Smooth muscle cell (in vitro differentiated cells): ENCODE measurements at regions not wholly inside any gene's neighbourhood (a gene's known extent, or its start where the extent isn't known, plus 50 kb on each side); places are given as distances from the start of the nearest gene placed in this dataset.

Experiments
- DNase-seq: peaks from one replicate; lab custom pipeline; 2025; ENCODE audit not compliant: unreplicated experiment; lab: John Stamatoyannopoulos, UW
- H2AFZ ChIP-seq: fragments of 200-600 bp; sonication (generic); 2 replicates; pipeline ENCODE4 v1.6.0; 2016; ENCODE audit warnings: antibody characterized with exemption, low read depth, mild to moderate bottlenecking
- H3F3A ChIP-seq: fragments of 200-600 bp; sonication (generic); 2 replicates; pipeline ENCODE4 v1.6.0; 2017; ENCODE audit warnings: antibody characterized with exemption, low read depth
- H3K27ac ChIP-seq: fragments of 200-600 bp; sonication (generic); 2 replicates; pipeline ENCODE4 v1.5.1; 2016; ENCODE audit warnings: low read depth, mild to moderate bottlenecking
- H3K27me3 ChIP-seq: fragments of 200-600 bp; sonication (generic); 2 replicates; pipeline ENCODE4 v1.6.1; 2016; ENCODE audit warnings: low read depth, mild to moderate bottlenecking
- H3K36me3 ChIP-seq: fragments of 200-600 bp; sonication (generic); 2 replicates; pipeline ENCODE4 v1.5.1; 2016; ENCODE audit warnings: low read depth
- H3K4me1 ChIP-seq: fragments of 200-600 bp; sonication (generic); 2 replicates; pipeline ENCODE4 v1.5.1; 2016; ENCODE audit warnings: low read depth
- H3K4me2 ChIP-seq: fragments of 200-600 bp; sonication (generic); 2 replicates; pipeline ENCODE4 v1.6.0; 2016; ENCODE audit warnings: mild to moderate bottlenecking
- H3K4me3 ChIP-seq: fragments of 200-600 bp; sonication (generic); 2 replicates; pipeline ENCODE4 v1.5.1; 2016; ENCODE audit warnings: mild to moderate bottlenecking
- H3K79me2 ChIP-seq: fragments of 200-600 bp; sonication (generic); 2 replicates; pipeline ENCODE4 v1.6.0; 2016; ENCODE audit warnings: low read depth, mild to moderate bottlenecking
- H3K9ac ChIP-seq: fragments of 200-600 bp; sonication (generic); 2 replicates; pipeline ENCODE4 v1.6.0; 2016; ENCODE audit warnings: low read depth
- H3K9me3 ChIP-seq: fragments of 200-600 bp; sonication (generic); replicated peaks from 2 replicates; pipeline ENCODE4 v1.5.1; 2016; ENCODE audit warnings: low read depth
- H4K20me1 ChIP-seq: fragments of 200-600 bp; sonication (generic); 2 replicates; pipeline ENCODE4 v1.6.0; 2016; ENCODE audit warnings: low read depth
- CTCF ChIP-seq: fragments of 200-600 bp; sonication (generic); IDR thresholded peaks from 2 replicates; pipeline ENCODE4 v1.5.1; 2017; ENCODE audit warnings: borderline replicate concordance, mild to moderate bottlenecking, antibody characterized with exemption; ENCODE audit not compliant: insufficient read depth, poor library complexity, severe bottlenecking
- WGBS: methylation state at CpG from one replicate; pipeline ENCODE4 v1.1.7; 2016; ENCODE audit warnings: low lambda C conversion rate; 5-methylcytosine and 5-hydroxymethylcytosine counted together

DNA sequence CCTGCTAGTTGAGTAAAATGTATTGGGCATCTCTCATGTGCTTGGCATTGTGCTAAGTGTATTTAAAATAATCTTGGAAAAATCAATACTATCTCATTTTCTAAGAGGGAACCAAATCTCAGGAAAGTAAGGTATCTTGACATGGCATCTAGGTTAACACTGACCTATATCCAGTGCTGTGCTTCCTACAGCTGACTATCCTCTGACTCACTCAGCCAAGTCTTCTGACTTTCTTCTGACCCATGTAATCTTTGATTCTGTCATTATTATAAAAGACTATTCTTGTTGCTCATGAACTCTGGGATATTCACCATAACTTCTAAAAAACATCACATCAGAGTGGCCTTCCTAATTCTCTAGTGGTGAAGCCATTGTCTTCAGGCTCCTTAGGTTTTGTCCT lies 304.1 kb upstream of the TENM4 start:
- no peak overlapping the region for H3K4me3 ChIP-seq
- no peaks in the 10 kb centered on the region for H3K79me2 ChIP-seq
- no peaks in the 10 kb centered on the region for H3K36me3 ChIP-seq
- no peak overlapping the region for H2AFZ ChIP-seq
- no peak overlapping the region for H3K9ac ChIP-seq
- no peaks in the 10 kb centered on the region for H3K4me1 ChIP-seq
- no peak overlapping the region for H3K27ac ChIP-seq
- H3K27me3 ChIP-seq = no peaks in the 10 kb centered on the region
- H3F3A ChIP-seq = no peaks in the 10 kb centered on the region
- no peak for TF ChIP-seq CTCF
- H3K4me2 ChIP-seq = no peak overlapping the region
- H4K20me1 ChIP-seq = no peaks in the 10 kb centered on the region
- H3K9me3 ChIP-seq = no peaks in the 10 kb centered on the region
- DNase-seq = no peak

GRCh38 chr11:79742176-79742575 lies 301.3 kb upstream of the TENM4 start:
- 79% methylated on average over 2 of the region's 2 CpGs for WGBS
- no peak overlapping the region for H3K4me3 ChIP-seq

DNA sequence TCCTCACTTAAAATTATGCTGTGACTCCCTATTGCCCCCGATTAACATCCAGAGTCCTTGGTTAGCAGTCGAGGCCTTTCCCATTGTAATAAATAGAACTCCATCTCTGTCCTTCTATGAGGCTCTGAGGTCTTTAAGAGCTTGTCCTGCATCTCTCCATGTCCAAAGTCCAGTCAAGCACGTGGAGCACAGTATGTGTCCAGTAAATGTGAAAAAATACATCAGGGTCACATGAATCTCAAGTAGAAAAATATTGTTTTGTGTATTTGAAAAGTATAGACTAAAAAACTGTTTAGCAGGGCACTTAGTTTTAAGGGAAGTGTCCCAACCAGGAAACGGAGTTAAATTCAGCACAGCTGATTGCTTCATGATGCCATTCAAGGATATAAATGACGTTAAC lies 298.8 kb upstream of the TENM4 start:
- no peaks in the 10 kb centered on the region for H3K4me1 ChIP-seq
- H2AFZ ChIP-seq = no peak overlapping the region
- WGBS = 82% methylated on average over 5 of the region's 5 CpGs
- H3K4me2 ChIP-seq = no peak overlapping the region
- H3K36me3 ChIP-seq = no peaks in the 10 kb centered on the region
- no peak for TF ChIP-seq CTCF
- H3K79me2 ChIP-seq = no peaks in the 10 kb centered on the region
- no peaks in the 10 kb centered on the region for H4K20me1 ChIP-seq
- H3K4me3 ChIP-seq = no peak overlapping the region
- peaks cover 16% of the 10 kb centered on the region for H3K27me3 ChIP-seq
- no peaks in the 10 kb centered on the region for H3F3A ChIP-seq
- no peaks in the 10 kb centered on the region for H3K9me3 ChIP-seq
- DNase-seq = no peak
- no peak overlapping the region for H3K27ac ChIP-seq
- H3K9ac ChIP-seq = no peak overlapping the region

More at GRCh38 chr11:79742176-79742575, 301.3 kb upstream of the TENM4 start:
- no peak for DNase-seq
- no peak for TF ChIP-seq CTCF
- H4K20me1 ChIP-seq = no peaks in the 10 kb centered on the region
- H3K27me3 ChIP-seq = peaks cover 9% of the 10 kb centered on the region
- H2AFZ ChIP-seq = no peak overlapping the region
- H3K36me3 ChIP-seq = no peaks in the 10 kb centered on the region
- H3K9me3 ChIP-seq = no peaks in the 10 kb centered on the region
- no peaks in the 10 kb centered on the region for H3K79me2 ChIP-seq
- H3K9ac ChIP-seq = no peak overlapping the region
- no peak overlapping the region for H3K27ac ChIP-seq
- H3F3A ChIP-seq = no peaks in the 10 kb centered on the region
- H3K4me1 ChIP-seq = no peaks in the 10 kb centered on the region
- no peak overlapping the region for H3K4me2 ChIP-seq

DNA sequence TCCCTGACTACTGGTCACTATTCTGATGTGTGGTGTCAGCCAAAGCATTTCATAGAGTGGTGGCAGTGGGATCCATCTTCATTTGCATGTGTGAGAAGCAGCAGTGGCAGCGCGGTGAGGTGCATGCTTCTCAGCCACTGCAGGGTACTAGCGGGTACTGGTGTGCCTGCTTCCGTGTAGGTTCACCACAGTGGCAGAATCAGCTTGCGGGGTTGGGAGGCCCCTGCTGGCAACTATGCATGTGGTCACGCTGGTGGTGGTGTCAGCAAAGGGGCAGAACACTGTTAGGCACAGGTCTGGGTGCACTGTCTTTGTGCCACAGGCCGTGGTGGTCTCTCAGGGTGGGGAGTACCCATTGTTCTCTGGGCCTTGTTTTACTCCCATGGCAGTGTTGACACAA lies 286.4 kb upstream of the TENM4 start:
- DNase-seq = no peak
- TF ChIP-seq CTCF = no peak
- Histone ChIP-seq H3K9me3 (no peaks in the 10 kb centered on the region), H4K20me1 (no peaks in the 10 kb centered on the region), H3K36me3 (no peaks in the 10 kb centered on the region), H3K79me2 (no peaks in the 10 kb centered on the region), H3F3A (no peaks in the 10 kb centered on the region), H2AFZ (no peak overlapping the region), H3K4me3 (no peak overlapping the region), H3K4me2 (no peak overlapping the region), H3K27ac (no peak overlapping the region), H3K27me3 (no peaks in the 10 kb centered on the region), H3K9ac (no peak overlapping the region), H3K4me1 (no peaks in the 10 kb centered on the region)
- WGBS = 88% methylated on average over 7 of the region's 7 CpGs
